Activated gamma-delta T cell treated with anti-CD3 and anti-CD28 coated beads, Interleukin-2, amount 50 U/mL, for 16 hours (primary cell): ENCODE measurements at regions not wholly inside any gene's neighbourhood (a gene's known extent, or its start where the extent isn't known, plus 50 kb on each side); places are given as distances from the start of the nearest gene placed in this dataset.

Experiments
- DNase-seq: peaks from one replicate; pipeline ENCODE4 v3.0.0-alpha.2; 2020; ENCODE audit warnings: low read depth

- DNase-seq, result no peak
Measured at GRCh38 chr3:40858364-40859115, 333.8 kb downstream of the ZNF621 start.

- DNase-seq, result no peak
Measured at GRCh38 chr3:40862946-40863345, 336.4 kb upstream of the CTNNB1 start.

- no peak for DNase-seq
Measured at GRCh38 chr3:40864146-40864782, 335.0 kb upstream of the CTNNB1 start.

- no peak for DNase-seq
Measured at GRCh38 chr3:40864915-40865314, 334.4 kb upstream of the CTNNB1 start.

- no peak for DNase-seq
Measured at GRCh38 chr3:40867797-40868196, 331.5 kb upstream of the CTNNB1 start.

- DNase-seq, result no peak
Measured at GRCh38 chr3:40869013-40869412, 330.3 kb upstream of the CTNNB1 start.

GRCh38 chr3:40869939-40870338, 329.4 kb upstream of the CTNNB1 start:
- DNase-seq, result no peak

GRCh38 chr3:40871394-40871793, 327.9 kb upstream of the CTNNB1 start:
- DNase-seq, result no peak

GRCh38 chr3:40872258-40872920, 326.9 kb upstream of the CTNNB1 start:
- no peak for DNase-seq

GRCh38 chr3:40873476-40873875, 325.8 kb upstream of the CTNNB1 start:
- no peak for DNase-seq

GRCh38 chr3:40873934-40874699, 325.2 kb upstream of the CTNNB1 start:
- DNase-seq, result no peak

GRCh38 chr3:40875581-40875980, 323.7 kb upstream of the CTNNB1 start:
- no peak for DNase-seq

GRCh38 chr3:40876009-40876408, 323.3 kb upstream of the CTNNB1 start:
- no peak for DNase-seq

GRCh38 chr3:40876496-40876895, 322.8 kb upstream of the CTNNB1 start:
- DNase-seq, result no peak

GRCh38 chr3:40877631-40878463, 321.5 kb upstream of the CTNNB1 start:
- no peak for DNase-seq

- DNase-seq, result no peak
Measured at GRCh38 chr3:40878464-40878905, 320.8 kb upstream of the CTNNB1 start.

- DNase-seq, result no peak
Measured at GRCh38 chr3:40885430-40885829, 313.9 kb upstream of the CTNNB1 start.

GRCh38 chr3:40886660-40887425, 312.5 kb upstream of the CTNNB1 start:
- no peak for DNase-seq

- no peak for DNase-seq
Measured at GRCh38 chr3:40891186-40891585, 308.1 kb upstream of the CTNNB1 start.

GRCh38 chr3:40895109-40895508, 304.2 kb upstream of the CTNNB1 start:
- no peak for DNase-seq

GRCh38 chr3:40899286-40899712, 300.0 kb upstream of the CTNNB1 start:
- no peak for DNase-seq
